ENCODE measurements at regions not wholly inside any gene's neighbourhood (a gene's known extent, or its start where the extent isn't known, plus 50 kb on each side); places are given as distances from the start of the nearest gene placed in this dataset.

GRCh38 chr13:85284349-85284748 is 514.9 kb downstream of the SLITRK6 start:
- H3K27ac Mint-ChIP-seq: no peak overlapping the region
- peaks cover 1 to 19% (median 3%) of the 10 kb centered on the region in 5 donors for H3K9me3 Mint-ChIP-seq
- CTCF ChIA-PET: interaction anchor here (1.1 kb wide), 1 partner anchor 11 kb away, joined by 3 read pairs; no protein-coding TSS in a partner anchor
- Histone ChIP-seq H3K27ac (ENCODE audit: low read depth, low read length) (no peak overlapping the region), H3K9me3 (ENCODE audit: low read length) (no peaks in the 10 kb centered on the region), H3K27me3 (ENCODE audit: insufficient read depth, low read length, poor library complexity, severe bottlenecking) (no peaks in the 10 kb centered on the region), H3K36me3 (ENCODE audit: insufficient read depth, low read length) (no peaks in the 10 kb centered on the region), H3K4me1 (ENCODE audit: insufficient read depth, low read length) (no peaks in the 10 kb centered on the region), H3K4me3 (ENCODE audit: low read length) (no peak overlapping the region)
- no peak for DNase-seq
- H3K27me3 Mint-ChIP-seq: no peaks in the 10 kb centered on the region
- H3K4me3 Mint-ChIP-seq: no peak overlapping the region
- POLR2A ChIA-PET: no interaction called here
- H3K4me1 Mint-ChIP-seq: no peaks in the 10 kb centered on the region
- H3K36me3 Mint-ChIP-seq: no peaks in the 10 kb centered on the region

DNA sequence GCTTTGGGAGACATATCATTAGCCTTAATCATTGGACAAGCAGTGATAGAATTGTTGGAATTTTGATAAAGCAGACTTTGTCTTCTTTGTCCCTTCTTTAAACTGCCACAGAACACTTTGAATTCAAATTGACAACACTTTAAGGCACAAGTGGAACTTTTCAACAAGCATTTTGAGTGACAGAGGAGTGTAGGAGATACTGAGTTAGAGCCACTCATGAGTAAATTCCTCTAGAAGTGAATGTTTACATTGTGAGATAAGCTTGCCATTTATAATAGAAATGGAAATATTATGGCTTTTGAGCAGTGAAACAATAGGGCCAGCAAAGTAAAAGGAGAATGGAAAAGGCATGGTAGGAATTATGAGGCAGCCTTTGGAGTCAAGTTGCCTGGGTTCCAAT is 515.8 kb downstream of the SLITRK6 start:
- Histone ChIP-seq H3K4me1 (ENCODE audit: insufficient read depth, low read length) (no peaks in the 10 kb centered on the region), H3K9me3 (ENCODE audit: low read length) (no peaks in the 10 kb centered on the region), H3K27me3 (ENCODE audit: insufficient read depth, low read length, poor library complexity, severe bottlenecking) (no peaks in the 10 kb centered on the region), H3K4me3 (ENCODE audit: low read length) (no peak overlapping the region), H3K36me3 (ENCODE audit: insufficient read depth, low read length) (no peaks in the 10 kb centered on the region), H3K27ac (ENCODE audit: low read depth, low read length) (no peak overlapping the region)
- ChIA-PET CTCF (no interaction called here), POLR2A (no interaction called here)
- H3K4me1 Mint-ChIP-seq: no peaks in the 10 kb centered on the region
- H3K4me3 Mint-ChIP-seq: no peak overlapping the region
- no peaks in the 10 kb centered on the region for H3K27me3 Mint-ChIP-seq
- no peaks in the 10 kb centered on the region for H3K36me3 Mint-ChIP-seq
- DNase-seq: no peak
- H3K9me3 Mint-ChIP-seq: peaks cover 1 to 19% (median 8%) of the 10 kb centered on the region in 5 donors
- no peak overlapping the region for H3K27ac Mint-ChIP-seq

- POLR2A ChIA-PET: no interaction called here
- H3K27ac ChIP-seq (ENCODE audit: low read depth, low read length): no peak overlapping the region
- DNase-seq: no peak
- H3K36me3 ChIP-seq (ENCODE audit: insufficient read depth, low read length): no peaks in the 10 kb centered on the region
- Mint-ChIP-seq H3K9me3 (peaks cover 1 to 18% (median 8%) of the 10 kb centered on the region in 5 donors), H3K4me3 (no peak overlapping the region), H3K27ac (no peak overlapping the region), H3K27me3 (no peaks in the 10 kb centered on the region), H3K36me3 (no peaks in the 10 kb centered on the region), H3K4me1 (no peaks in the 10 kb centered on the region)
- H3K9me3 ChIP-seq (ENCODE audit: low read length): no peaks in the 10 kb centered on the region
- CTCF ChIA-PET: no interaction called here
- H3K4me1 ChIP-seq (ENCODE audit: insufficient read depth, low read length): no peaks in the 10 kb centered on the region
- no peaks in the 10 kb centered on the region for H3K27me3 ChIP-seq (ENCODE audit: insufficient read depth, low read length, poor library complexity, severe bottlenecking)
- no peak overlapping the region for H3K4me3 ChIP-seq (ENCODE audit: low read length)
These were observed 516.3 kb downstream of the SLITRK6 start for GRCh38 chr13:85282876-85283275.

GRCh38 chr13:85278851-85279250 is 520.4 kb downstream of the SLITRK6 start:
- H3K4me1 ChIP-seq (ENCODE audit: insufficient read depth, low read length): no peaks in the 10 kb centered on the region
- H3K4me1 Mint-ChIP-seq: no peaks in the 10 kb centered on the region
- no peak overlapping the region for H3K4me3 ChIP-seq (ENCODE audit: low read length)
- H3K27ac Mint-ChIP-seq: no peak overlapping the region
- ChIA-PET CTCF (no interaction called here), POLR2A (no interaction called here)
- H3K9me3 Mint-ChIP-seq: peaks cover 1 to 14% (median 8%) of the 10 kb centered on the region in 5 donors
- H3K27me3 Mint-ChIP-seq: no peaks in the 10 kb centered on the region
- DNase-seq: no peak
- H3K27ac ChIP-seq (ENCODE audit: low read depth, low read length): no peak overlapping the region
- no peaks in the 10 kb centered on the region for H3K36me3 ChIP-seq (ENCODE audit: insufficient read depth, low read length)
- no peaks in the 10 kb centered on the region for H3K27me3 ChIP-seq (ENCODE audit: insufficient read depth, low read length, poor library complexity, severe bottlenecking)
- no peaks in the 10 kb centered on the region for H3K36me3 Mint-ChIP-seq
- no peaks in the 10 kb centered on the region for H3K9me3 ChIP-seq (ENCODE audit: low read length)
- no peak overlapping the region for H3K4me3 Mint-ChIP-seq

DNA sequence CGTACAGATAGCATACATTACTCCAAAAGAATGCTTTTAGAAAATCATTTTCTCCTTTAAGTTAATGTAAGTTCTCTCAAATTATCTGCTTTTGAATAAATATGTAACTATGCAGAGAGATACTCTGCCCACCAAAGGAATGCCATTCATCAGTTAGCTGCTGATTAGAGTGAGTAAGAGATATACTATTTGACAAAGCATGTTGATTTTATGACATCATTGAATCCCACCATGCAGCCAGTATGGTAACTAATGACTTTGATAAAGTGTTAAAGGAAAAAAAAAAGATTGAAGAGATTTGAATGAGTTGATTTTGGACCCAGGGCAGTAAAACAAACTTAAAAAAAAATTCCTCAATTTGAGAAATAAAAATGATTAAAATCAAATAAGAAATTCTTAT is 521.5 kb downstream of the SLITRK6 start:
- Mint-ChIP-seq H3K4me1 (no peaks in the 10 kb centered on the region), H3K4me3 (no peak overlapping the region), H3K27ac (no peak overlapping the region), H3K27me3 (no peaks in the 10 kb centered on the region), H3K36me3 (no peaks in the 10 kb centered on the region), H3K9me3 (peaks cover 0 to 14% (median 5%) of the 10 kb centered on the region in 5 donors)
- POLR2A ChIA-PET: no interaction called here
- no peaks in the 10 kb centered on the region for H3K36me3 ChIP-seq (ENCODE audit: insufficient read depth, low read length)
- no peaks in the 10 kb centered on the region for H3K4me1 ChIP-seq (ENCODE audit: insufficient read depth, low read length)
- no peaks in the 10 kb centered on the region for H3K27me3 ChIP-seq (ENCODE audit: insufficient read depth, low read length, poor library complexity, severe bottlenecking)
- CTCF ChIA-PET: no interaction called here
- H3K27ac ChIP-seq (ENCODE audit: low read depth, low read length): no peak overlapping the region
- H3K4me3 ChIP-seq (ENCODE audit: low read length): no peak overlapping the region
- no peak for DNase-seq
- H3K9me3 ChIP-seq (ENCODE audit: low read length): no peaks in the 10 kb centered on the region

- Histone ChIP-seq H3K27ac (ENCODE audit: low read depth, low read length) (no peak overlapping the region), H3K4me1 (ENCODE audit: insufficient read depth, low read length) (no peaks in the 10 kb centered on the region), H3K9me3 (ENCODE audit: low read length) (no peaks in the 10 kb centered on the region), H3K27me3 (ENCODE audit: insufficient read depth, low read length, poor library complexity, severe bottlenecking) (no peaks in the 10 kb centered on the region), H3K36me3 (ENCODE audit: insufficient read depth, low read length) (no peaks in the 10 kb centered on the region), H3K4me3 (ENCODE audit: low read length) (no peak overlapping the region)
- Mint-ChIP-seq H3K27me3 (no peaks in the 10 kb centered on the region), H3K9me3 (peaks cover 4 to 22% (median 8%) of the 10 kb centered on the region in 5 donors), H3K4me1 (no peaks in the 10 kb centered on the region), H3K4me3 (no peak overlapping the region), H3K27ac (no peak overlapping the region), H3K36me3 (no peaks in the 10 kb centered on the region)
- no peak for DNase-seq
- ChIA-PET POLR2A (no interaction called here), CTCF (no interaction called here)
These were observed 532.4 kb downstream of the SLITRK6 start for GRCh38 chr13:85266771-85267170.

GRCh38 chr13:85266331-85266730 is 532.9 kb downstream of the SLITRK6 start:
- POLR2A ChIA-PET: no interaction called here
- DNase-seq: no peak
- Mint-ChIP-seq H3K4me1 (no peaks in the 10 kb centered on the region), H3K27ac (no peak overlapping the region), H3K9me3 (peaks cover 4 to 22% (median 8%) of the 10 kb centered on the region in 5 donors), H3K36me3 (no peaks in the 10 kb centered on the region), H3K4me3 (no peak overlapping the region), H3K27me3 (no peaks in the 10 kb centered on the region)
- CTCF ChIA-PET: no interaction called here
- Histone ChIP-seq H3K36me3 (ENCODE audit: insufficient read depth, low read length) (no peaks in the 10 kb centered on the region), H3K9me3 (ENCODE audit: low read length) (no peaks in the 10 kb centered on the region), H3K4me3 (ENCODE audit: low read length) (no peak overlapping the region), H3K27me3 (ENCODE audit: insufficient read depth, low read length, poor library complexity, severe bottlenecking) (no peaks in the 10 kb centered on the region), H3K4me1 (ENCODE audit: insufficient read depth, low read length) (no peaks in the 10 kb centered on the region), H3K27ac (ENCODE audit: low read depth, low read length) (no peak overlapping the region)

DNA sequence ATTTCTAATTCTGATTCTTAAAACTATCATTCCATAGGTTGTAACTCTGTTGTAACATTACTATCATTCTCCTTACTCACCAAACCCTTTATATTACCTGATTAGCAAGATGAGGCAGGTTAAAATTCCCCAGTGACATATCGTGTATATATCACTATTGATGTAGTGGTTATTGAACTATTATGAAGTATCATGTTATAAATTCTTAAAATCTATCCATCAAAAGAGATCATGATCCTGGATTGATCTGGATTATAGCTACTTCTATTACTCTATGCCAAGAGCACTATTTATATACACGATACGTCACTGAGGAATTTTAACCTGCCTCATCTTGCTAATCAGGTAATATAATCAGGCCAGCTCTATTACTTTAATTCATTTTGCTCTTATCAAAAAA is 533.9 kb downstream of the SLITRK6 start:
- H3K4me1 ChIP-seq (ENCODE audit: insufficient read depth, low read length): no peaks in the 10 kb centered on the region
- no peak overlapping the region for H3K27ac Mint-ChIP-seq
- H3K4me1 Mint-ChIP-seq: no peaks in the 10 kb centered on the region
- POLR2A ChIA-PET: no interaction called here
- H3K36me3 Mint-ChIP-seq: no peaks in the 10 kb centered on the region
- H3K27ac ChIP-seq (ENCODE audit: low read depth, low read length): no peak overlapping the region
- CTCF ChIA-PET: no interaction called here
- H3K4me3 ChIP-seq (ENCODE audit: low read length): no peak overlapping the region
- H3K4me3 Mint-ChIP-seq: no peak overlapping the region
- H3K9me3 Mint-ChIP-seq: peaks cover 4 to 32% (median 8%) of the 10 kb centered on the region in 5 donors
- H3K9me3 ChIP-seq (ENCODE audit: low read length): no peaks in the 10 kb centered on the region
- no peak for DNase-seq
- no peaks in the 10 kb centered on the region for H3K36me3 ChIP-seq (ENCODE audit: insufficient read depth, low read length)
- no peaks in the 10 kb centered on the region for H3K27me3 Mint-ChIP-seq
- no peaks in the 10 kb centered on the region for H3K27me3 ChIP-seq (ENCODE audit: insufficient read depth, low read length, poor library complexity, severe bottlenecking)

- H3K9me3 ChIP-seq (ENCODE audit: low read length): no peaks in the 10 kb centered on the region
- Mint-ChIP-seq H3K4me3 (no peak overlapping the region), H3K4me1 (no peaks in the 10 kb centered on the region), H3K27me3 (no peaks in the 10 kb centered on the region), H3K9me3 (peaks cover 3 to 26% (median 5%) of the 10 kb centered on the region in 5 donors), H3K27ac (no peak overlapping the region), H3K36me3 (no peaks in the 10 kb centered on the region)
- POLR2A ChIA-PET: no interaction called here
- no peak overlapping the region for H3K4me3 ChIP-seq (ENCODE audit: low read length)
- H3K27ac ChIP-seq (ENCODE audit: low read depth, low read length): no peak overlapping the region
- no peaks in the 10 kb centered on the region for H3K27me3 ChIP-seq (ENCODE audit: insufficient read depth, low read length, poor library complexity, severe bottlenecking)
- H3K4me1 ChIP-seq (ENCODE audit: insufficient read depth, low read length): no peaks in the 10 kb centered on the region
- CTCF ChIA-PET: no interaction called here
- no peaks in the 10 kb centered on the region for H3K36me3 ChIP-seq (ENCODE audit: insufficient read depth, low read length)
- DNase-seq: no peak
These were observed 536.7 kb downstream of the SLITRK6 start for GRCh38 chr13:85262499-85262898.
